ENCODE measurements at regions not wholly inside any gene's neighbourhood (a gene's known extent, or its start where the extent isn't known, plus 50 kb on each side); places are given as distances from the start of the nearest gene placed in this dataset.

DNA sequence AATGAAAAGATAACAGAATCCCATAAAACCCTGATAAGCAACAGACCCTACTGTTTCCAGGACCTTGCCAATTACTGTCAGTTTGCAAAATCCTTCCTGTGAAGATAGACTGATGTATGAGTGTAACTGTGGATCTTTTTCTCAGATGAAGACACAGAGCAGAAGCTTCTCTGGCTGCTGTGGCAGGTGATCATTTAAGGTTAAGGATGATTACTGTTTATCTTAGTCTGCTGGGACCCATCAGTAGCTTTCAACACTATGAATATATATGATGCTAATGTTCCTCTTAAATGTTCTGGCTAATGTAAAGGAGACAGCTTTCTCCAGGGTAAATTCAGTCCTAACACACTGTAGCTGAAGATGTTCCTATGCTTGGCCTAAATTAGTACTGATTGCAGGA lies 56.0 kb upstream of the CTTNBP2 start:
- no peak for DNase-seq (ENCODE audit: low read depth)

DNA sequence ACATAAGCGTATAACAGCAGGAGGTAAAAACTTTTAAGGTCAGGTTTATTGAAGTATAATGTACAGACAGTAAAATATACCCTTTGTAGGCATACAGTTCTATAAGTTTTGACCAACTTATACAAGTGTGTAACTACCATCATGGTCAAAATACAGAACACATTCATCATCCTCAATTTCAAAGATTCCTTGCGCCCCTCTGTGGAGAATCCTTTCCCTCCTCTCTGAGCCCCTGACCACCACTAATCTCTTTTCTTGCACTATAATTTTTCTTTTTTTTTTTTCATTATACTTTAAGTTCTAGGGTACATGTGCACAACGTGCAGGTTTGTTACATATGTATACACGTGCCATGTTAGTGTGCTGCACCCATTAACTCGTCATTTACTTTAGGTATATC lies 58.1 kb upstream of the CTTNBP2 start:
- no peak for DNase-seq (ENCODE audit: low read depth)

DNA sequence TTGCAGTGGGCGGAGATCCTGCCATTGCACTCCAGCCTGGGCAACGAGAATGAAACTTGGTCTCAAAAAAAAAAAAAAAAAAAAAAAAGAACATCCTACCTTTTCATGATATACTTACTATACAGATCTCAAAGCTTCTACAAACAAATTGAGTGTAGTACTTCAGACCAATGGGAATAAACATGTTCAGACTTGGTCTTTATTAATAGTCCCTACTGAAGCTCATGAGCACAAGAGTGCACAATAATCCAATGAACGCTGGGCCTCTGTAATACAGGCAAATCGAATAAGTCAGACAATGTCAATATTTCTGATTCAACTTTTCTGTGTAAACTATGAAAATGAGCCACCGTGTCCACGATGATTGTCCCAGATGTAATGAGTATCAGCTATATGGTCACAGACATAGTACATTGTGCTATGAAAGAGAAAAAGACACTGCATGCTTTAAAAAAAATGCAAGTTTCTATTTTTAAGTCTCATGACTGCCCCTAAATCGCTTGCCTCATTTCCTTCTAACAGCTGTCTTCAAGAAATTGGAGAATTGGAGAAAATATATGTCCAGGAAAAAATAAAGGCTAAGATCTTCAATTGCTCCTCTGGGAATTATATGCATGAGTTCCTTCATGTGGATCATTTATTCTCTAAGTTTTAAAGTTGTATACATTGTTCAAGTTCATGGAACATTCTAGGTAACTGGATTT lies 64.0 kb upstream of the CTTNBP2 start:
- DNase-seq (ENCODE audit: low read depth): no peak

DNA sequence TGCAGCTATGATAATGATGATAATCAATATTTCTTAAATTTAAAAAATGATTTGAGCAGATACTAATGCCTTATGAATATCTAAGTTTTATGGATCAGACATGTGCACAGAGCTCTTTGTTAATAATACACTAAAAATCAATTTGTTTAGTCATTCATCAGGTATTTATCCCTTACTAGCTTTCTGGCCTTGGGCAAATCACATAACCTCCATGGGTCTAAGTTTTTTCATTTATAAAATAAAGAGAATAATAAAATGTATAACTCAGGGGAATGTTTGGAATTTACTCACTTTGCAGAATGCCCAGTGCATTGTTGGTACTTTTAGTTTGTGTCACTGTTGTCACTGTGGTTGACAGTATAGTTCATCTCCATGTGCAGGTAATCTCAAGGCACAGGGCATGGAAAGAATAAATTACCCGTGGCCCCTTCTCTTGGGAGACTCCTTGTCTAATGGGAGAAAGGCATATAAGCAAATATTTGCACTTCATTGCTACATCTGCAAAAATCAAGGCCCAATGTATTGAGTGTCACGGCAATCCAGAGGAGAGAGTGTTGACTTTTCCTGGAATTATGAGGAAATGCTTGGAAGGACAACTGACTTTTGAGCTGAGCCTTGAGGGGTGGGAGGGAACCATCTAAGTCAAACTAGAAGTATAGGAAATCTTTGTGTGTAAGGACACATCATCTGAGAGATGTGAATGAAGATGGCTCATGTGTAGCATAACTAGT lies 64.7 kb upstream of the CTTNBP2 start:
- DNase-seq (ENCODE audit: low read depth): no peak

DNA sequence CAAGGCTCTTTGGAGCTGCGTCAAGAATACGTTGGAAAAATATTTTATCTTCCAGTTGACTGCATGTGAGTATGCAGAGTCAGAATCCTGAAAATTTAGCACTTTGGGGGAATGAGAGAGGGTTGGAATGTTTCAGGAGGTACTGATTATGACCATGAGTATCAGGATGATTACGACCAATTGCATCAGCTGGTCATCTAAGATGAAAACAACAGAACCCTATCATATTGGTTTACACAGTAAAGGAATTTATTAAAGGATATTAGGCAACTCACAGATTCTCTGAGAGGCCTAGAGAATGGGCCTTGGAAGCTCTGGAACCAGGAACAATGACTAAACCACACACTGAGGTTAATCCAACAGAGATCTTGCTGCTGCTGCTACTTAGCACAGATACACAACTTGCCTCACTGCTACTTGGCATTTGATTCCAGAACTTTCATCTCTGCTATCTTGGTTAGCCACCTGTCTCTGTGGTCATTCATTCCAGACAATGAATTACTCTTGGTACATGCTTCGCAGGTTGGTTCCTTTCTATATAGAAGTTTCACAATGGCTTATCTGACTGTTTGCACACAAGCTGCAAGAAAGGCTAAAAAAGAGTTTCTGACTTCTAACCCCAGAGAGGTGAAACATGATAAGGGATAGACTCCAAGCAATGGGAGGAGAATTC lies 68.0 kb upstream of the CTTNBP2 start:
- no peak for DNase-seq (ENCODE audit: low read depth)

DNA sequence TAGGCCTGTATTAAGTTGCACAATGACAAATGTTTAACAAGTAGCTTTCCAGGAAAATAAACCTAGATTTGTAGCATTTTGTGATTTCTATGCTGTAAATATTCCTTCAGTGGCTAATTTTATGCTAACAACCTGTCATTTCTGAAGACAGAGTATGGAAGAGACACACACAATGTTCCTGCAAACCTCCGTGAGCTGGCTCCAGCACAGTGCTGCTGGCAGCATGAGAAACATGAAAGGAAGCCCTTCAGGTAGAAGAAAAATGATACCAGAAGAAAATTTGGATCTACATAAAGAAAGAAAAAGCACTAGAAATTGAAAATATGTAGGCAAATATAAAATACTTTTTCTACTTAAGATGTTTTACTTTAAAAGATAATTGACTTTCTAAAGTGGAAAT lies 69.5 kb upstream of the CTTNBP2 start:
- DNase-seq (ENCODE audit: low read depth): no peak

DNA sequence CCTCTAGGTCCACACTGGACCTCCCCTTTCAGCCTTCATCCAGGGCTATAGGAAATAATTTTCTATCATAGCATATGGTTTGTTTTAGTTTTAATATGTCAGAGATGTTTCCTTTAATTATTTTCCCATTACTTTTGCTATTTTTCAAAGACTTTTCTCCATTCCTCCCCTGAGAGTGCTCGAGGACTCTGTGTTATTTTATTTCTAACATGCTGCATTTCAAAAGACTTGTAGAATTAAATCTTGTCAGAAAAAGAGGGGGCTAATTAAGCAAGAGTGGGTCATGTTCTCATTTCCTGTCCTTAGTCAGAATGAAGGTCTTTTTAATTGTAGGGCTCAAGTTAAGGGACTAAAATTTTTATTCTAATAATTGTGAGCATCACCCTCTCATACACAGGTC lies 71.6 kb upstream of the CTTNBP2 start:
- DNase-seq (ENCODE audit: low read depth): no peak

DNA sequence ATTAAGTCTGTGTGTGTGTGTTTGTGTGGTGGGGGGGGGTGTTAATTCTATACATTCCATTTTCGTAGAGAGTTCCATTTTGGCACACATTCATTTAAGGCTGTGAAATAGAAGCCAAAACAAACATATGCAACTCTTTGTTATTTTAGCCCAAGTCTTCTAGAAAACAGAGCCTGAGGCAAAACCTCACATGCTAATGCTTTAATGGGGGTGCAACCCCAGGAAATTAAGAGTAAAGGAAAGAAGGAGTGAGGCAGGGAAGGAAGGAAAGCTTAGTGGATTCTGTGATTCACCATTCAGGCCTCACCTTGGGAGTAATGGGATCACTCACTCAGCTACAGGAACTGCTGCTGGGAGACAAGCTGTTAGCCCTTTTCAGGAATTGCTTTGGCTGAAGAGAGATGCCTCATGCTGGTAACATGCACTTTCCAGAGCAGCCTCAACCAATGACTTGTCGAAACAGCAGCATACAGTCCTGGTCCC lies 73.0 kb upstream of the CTTNBP2 start:
- DNase-seq (ENCODE audit: low read depth): no peak

DNA sequence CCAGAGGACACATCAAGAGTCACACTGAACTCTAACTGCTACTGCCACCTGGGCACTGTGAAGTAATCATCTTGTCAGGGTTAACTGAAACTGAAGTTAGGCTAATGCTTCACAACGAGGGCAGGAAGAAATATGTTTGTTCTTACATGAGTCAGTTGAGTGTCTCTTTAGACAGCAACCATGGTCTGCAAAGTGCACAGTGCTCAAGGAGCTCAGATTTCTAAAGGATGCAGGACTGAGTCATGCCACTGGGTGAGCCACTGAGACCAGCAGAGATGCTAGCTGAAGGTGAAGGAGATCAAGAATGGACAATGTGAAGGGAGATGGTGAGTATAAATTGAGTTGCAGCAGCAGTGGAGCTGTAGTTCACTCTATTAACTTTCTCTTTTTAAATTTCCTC lies 76.0 kb upstream of the CTTNBP2 start:
- DNase-seq (ENCODE audit: low read depth): no peak

DNA sequence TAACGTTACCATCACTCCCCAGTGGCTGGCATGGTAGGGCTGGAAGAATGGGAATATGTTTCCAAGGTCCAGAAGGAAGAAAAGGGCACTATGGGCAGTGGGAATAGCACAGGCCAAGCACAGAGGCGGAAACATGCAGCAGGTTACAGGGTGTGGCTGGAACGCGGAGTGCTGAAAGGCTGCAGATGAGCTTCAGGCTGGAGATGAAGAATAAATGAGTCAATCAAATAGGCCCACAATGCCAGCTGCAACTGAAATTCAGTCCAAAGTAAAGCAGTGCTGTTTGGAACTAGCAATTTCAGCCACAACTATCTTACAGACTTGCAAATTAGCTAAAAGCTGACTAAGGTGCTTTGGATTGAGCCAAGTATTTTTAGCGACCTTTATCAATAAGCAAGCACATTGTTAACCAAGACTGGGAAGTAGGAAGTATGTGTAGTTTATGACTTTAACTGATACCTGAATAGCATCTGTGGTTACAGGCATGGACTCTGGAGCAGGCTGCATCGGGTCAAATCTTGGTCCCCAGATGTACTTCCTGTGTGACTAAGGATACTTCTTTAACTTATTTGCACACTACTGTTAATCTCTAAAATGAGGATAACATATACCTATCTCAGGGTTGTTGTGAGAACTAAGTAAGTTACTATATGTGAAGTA lies 77.5 kb upstream of the CTTNBP2 start:
- no peak for DNase-seq (ENCODE audit: low read depth)

DNA sequence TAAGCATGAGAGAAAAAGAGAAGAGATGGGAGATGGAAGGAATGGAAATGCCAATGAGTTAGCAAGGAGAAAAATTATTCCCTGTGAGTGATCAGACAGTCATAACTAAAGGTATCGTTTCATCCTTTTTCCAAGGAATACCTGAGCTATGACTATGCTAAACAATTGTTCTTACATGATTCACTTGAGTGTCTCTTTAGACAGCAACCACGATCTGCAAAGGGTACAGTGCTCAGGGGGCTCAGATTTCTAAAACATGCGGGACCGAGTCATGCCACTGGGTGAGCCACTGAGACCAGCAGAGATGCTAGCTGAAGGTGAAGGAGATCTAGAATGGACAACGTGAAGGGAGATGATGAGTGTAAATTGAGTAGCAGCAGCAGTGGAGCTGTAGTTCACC lies 78.0 kb upstream of the CTTNBP2 start:
- DNase-seq (ENCODE audit: low read depth): no peak

DNA sequence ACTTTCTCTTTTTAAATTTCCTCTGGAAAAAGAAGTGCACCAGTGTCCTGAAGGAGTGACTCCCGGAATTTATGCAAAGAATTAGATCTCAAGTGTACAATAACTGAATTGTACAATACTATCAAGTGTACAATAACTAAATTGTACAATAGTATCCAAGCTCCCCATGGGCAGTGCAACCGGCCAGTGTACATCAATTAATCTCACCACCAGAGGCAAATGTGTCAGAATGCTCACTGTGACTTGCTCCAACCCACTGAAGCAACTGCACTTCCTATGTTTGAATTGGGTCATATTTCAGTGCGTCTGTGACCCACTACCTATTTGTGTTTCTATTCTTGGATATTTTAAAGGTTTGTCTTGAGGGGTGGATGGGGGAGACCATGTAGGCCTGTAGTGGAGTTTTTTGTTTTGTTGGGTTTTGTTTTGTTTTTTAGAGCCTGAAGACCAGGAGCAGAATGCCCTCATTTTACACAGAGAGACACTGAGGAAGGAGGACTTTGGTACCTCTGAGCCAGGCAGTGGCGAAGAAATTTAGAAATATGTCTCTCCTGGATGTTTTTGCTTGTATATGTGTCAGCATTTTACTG lies 78.5 kb upstream of the CTTNBP2 start:
- no peak for DNase-seq (ENCODE audit: low read depth)

DNA sequence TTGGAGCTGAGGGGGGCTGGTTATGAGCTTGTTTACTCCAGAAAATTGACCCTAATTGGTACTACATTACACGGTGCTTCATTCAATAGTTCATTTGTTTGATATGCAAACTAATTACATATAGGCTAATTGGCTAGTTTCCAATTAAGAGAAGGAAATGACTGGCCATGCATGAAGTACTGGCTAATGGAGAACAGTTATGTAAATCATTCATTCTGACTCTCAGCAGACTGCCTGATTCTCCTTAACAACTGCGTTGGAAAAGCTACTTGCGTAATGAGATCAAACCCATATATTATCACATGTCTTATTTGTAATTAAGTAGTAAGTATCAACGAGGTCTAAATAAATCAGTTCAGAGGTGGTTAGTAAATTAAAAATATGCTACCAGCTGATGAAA lies 81.8 kb upstream of the CTTNBP2 start:
- DNase-seq (ENCODE audit: low read depth): no peak

DNA sequence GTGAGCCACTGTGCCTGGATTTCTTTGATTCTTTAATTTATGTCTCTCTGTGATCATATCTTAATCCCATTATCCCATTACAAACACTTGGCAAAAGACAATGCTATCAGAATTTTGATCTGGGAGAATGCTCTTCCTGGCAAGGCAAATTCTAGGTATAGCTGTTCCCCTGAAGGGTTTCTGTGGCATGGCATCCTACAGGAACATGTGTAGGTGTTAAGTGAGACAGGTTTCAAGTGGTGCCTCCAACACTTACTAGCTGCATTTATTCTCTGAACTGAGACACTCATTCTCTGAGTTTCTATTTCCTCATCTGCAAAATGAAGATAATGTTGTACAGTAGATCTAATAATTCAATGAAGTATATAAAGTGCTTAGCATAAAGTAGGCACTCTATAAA lies 87.1 kb upstream of the CTTNBP2 start:
- no peak for DNase-seq (ENCODE audit: low read depth)

DNA sequence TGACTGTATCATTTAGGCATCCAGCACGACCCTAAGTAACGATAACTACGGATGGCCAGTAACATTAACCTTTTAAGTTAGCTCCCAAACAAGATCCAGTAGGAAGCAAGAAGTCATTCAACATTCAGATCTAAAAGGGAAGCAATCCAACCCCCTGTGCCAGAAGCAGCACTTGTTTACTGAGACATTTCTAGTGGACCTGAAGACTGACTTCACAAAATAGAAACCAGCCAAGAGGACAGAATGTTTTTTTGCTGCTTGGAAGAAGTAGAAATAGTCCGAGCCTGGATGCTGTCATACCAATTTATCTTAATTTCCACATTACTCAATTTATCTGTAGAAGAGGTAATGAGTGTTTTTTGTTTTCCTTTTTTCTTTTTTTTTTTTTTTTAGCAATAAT lies 88.0 kb upstream of the CTTNBP2 start:
- DNase-seq (ENCODE audit: low read depth): no peak

DNA sequence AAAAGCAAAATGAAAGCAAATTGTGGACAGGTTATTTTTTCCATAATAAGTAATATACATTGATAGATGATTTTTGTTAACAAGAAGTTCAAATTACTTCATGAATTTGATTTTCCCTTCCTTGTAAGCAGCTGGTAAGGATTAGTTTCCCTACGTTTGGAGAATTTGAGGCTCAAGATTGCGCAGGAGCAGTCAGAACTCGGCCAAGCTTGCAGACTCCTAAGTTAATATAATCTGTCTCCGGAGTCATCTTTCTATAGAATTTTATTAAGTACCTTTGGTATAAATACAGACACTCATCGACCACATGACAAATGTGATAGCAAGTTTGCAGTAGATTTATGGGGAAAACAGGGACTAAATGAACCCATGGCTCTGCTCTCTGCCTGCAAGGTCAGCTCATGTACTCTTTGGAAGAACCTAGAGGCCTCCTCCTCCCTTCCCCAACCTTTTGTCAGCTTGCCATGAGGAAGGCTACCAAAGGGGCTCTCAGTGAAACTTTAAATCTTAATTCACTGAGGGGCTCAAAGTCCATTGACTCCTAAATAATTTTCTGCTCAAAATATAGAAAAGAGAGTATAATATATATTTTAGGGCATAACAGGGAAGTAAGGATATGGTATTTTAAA lies 89.2 kb upstream of the CTTNBP2 start:
- DNase-seq (ENCODE audit: low read depth): no peak

DNA sequence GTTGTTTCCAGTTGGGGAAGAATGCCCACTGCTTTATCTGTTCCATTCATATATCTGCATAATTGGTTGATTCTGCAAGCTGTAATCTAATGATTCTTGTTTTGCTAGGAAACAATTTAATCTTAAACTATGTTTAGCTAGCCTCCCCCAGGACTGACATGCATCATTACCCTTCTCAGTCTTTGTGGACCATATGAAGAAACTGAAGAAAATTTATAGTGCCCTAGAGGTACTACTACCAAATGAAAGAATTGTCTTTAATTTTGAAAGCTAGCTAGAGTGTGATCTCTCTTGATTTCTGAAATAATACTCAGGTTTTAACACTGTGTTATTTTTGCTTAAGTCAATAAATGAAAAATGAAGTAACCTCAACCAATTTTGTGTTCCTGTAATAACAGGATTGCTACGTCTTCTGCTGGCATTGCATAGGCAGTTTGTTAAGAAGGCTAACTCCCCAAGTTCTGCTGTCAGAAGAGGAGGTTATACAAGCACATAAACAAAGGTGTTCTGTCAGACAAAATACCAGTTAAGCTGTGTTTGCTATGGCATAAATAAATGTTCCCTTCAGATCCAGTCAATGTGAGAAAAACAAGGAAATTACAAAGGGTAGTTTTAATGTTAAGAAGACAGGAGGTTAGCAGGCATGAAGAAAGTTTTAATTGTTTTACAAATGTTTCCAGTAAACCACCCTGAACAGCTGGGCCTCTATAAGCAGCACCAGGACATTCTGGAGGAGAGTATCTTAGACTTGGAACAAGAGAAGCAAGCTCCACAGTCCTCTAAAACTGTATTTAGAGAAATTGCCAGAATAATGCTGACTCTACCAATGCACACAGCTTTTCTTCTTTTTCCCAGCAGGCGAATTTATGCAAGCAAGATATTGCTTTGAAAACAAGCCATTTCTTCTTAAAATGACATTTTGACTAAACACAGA lies 90.3 kb upstream of the CTTNBP2 start:
- DNase-seq (ENCODE audit: low read depth): no peak

DNA sequence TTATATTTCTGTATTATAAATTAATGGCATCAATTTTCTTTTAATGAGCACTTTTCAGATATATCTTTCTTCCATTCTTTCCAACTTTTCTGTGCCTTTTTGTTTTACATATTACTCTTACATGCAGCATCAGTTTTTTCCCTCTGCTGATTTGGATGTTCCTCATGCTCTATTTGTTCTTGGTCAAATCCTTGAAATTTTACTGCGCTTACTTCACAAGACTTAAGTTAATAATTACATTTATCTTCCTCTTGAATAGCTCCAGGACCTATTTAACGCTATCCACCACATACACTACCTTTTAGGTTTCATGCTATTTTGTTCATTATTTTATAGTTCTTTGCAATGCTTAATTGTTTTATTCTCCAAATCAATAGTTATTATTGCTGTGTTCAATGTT lies 97.6 kb upstream of the CTTNBP2 start:
- no peak for DNase-seq (ENCODE audit: low read depth)

DNA sequence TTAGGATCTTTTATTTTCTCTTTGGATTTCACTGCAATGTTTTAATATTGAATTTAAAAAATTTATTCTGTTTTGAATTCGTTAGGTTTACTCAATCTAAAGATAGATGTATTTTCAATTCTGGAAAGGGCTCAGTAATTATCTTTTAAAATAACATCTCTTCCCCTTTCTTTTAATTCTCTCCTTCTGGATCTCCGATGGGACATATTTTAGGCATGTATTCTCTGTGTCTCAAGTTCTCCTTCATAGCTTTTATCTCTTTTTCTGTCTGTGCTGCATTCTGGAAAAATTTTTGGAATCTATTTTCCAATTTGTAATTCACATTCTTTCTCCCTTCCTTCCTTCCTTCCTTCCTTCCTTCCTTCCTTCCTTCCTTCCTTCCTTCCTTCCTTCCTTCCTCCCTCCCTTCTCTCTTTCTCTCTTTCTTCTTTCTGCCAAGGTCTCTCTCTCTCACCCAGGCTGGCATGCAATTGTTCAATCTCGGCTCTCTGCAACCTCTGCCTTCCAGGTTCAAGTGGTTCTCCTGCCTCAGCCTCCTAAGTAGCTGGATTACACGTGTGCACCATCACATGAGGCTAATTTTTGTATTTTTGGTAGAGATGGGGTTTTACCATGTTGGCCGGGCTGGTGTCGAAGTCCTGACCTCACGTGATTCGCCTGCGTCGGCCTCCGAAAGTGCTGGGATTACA lies 98.5 kb upstream of the CTTNBP2 start:
- no peak for DNase-seq (ENCODE audit: low read depth)

DNA sequence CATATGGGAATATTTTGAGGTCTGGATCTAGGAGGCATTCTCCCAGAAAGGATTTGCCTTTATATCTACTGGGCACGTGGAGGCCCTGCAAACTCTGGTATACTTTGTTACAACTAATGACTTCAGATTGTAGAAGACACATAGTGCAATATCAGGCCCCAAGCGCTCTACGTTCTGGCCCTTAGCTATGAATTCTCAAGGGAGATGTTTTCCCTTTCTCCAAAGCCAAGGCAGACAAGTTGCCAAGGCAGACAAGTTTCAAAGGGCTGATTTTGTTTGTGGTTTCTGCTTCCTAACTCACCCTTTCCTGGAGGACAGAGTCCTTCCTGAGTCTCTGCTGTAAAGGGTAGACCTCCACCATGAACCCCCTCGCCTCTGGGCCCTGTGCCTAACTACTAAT lies 99.4 kb upstream of the CTTNBP2 start:
- DNase-seq (ENCODE audit: low read depth): no peak
